ENCODE measurements at regions not wholly inside any gene's neighbourhood (a gene's known extent, or its start where the extent isn't known, plus 50 kb on each side); places are given as distances from the start of the nearest gene placed in this dataset.

GRCh38 chr3:73206030-73206429 is 144.6 kb downstream of the EBLN2 start:
- Mint-ChIP-seq H3K36me3 (no peaks in the 10 kb centered on the region), H3K4me1 (no peaks in the 10 kb centered on the region)

GRCh38 chr3:73207946-73208440 is 146.5 kb downstream of the EBLN2 start:
- Mint-ChIP-seq H3K9me3 (no peaks in the 10 kb centered on the region), H3K4me1 (no peaks in the 10 kb centered on the region), H3K27ac (no peak overlapping the region), H3K4me3 (no peak overlapping the region), H3K36me3 (no peaks in the 10 kb centered on the region), H3K27me3 (peaks cover 6 to 7% of the 10 kb centered on the region in 2 donors)
- 60% methylated on average over 1 of the region's 3 CpGs for WGBS (ENCODE audit: insufficient coverage)
- Histone ChIP-seq H3K27ac (ENCODE audit: low read length) (no peak overlapping the region), H3K27me3 (replicated peaks in 1 of 2; ENCODE audit: control insufficient read depth in 2 of 2, extremely low read depth in 1 of 2, insufficient read depth in 2 of 2, low read length in 1 of 2) (peaks cover 0 to 2% of the 10 kb centered on the region in 2 experiments), H3K9me3 (no peaks in the 10 kb centered on the region), H3K36me3 (ENCODE audit: control insufficient read depth in 2 of 2, extremely low read depth in 1 of 2, insufficient read depth in 1 of 2, low read length in 1 of 2) (no peaks in the 10 kb centered on the region), H3K4me3 (ENCODE audit: control insufficient read depth in 1 of 2, extremely low read depth in 1 of 2, low read length in 1 of 2) (no peak overlapping the region), H3K4me1 (ENCODE audit: control insufficient read depth in 1 of 2, extremely low read depth in 1 of 2, insufficient read depth in 2 of 2, low read length in 2 of 2) (no peaks in the 10 kb centered on the region)
- DNase-seq: no peak
- no peak for ATAC-seq (replicated peaks in 1 of 4)
- CTCF ChIA-PET: no interaction called here
- POLR2A ChIA-PET: no interaction called here

More at GRCh38 chr3:73206030-73206429, 144.6 kb downstream of the EBLN2 start:
- CTCF ChIA-PET: no interaction called here
- peaks cover 0 to 2% of the 10 kb centered on the region in 2 experiments for H3K27me3 ChIP-seq (replicated peaks in 1 of 2; ENCODE audit: control insufficient read depth in 2 of 2, extremely low read depth in 1 of 2, insufficient read depth in 2 of 2, low read length in 1 of 2)
- ATAC-seq (replicated peaks in 1 of 4): no peak
- no peak overlapping the region for H3K4me3 ChIP-seq (ENCODE audit: control insufficient read depth in 1 of 2, extremely low read depth in 1 of 2, low read length in 1 of 2)
- no peak overlapping the region for H3K27ac ChIP-seq (ENCODE audit: low read length)
- H3K27ac Mint-ChIP-seq: no peak overlapping the region
- peaks cover 0 to 9% of the 10 kb centered on the region in 2 donors for H3K27me3 Mint-ChIP-seq
- no peaks in the 10 kb centered on the region for H3K4me1 ChIP-seq (ENCODE audit: control insufficient read depth in 1 of 2, extremely low read depth in 1 of 2, insufficient read depth in 2 of 2, low read length in 2 of 2)
- H3K4me3 Mint-ChIP-seq: no peak overlapping the region
- H3K9me3 Mint-ChIP-seq: no peaks in the 10 kb centered on the region
- no peak for DNase-seq
- no peaks in the 10 kb centered on the region for H3K9me3 ChIP-seq
- no peaks in the 10 kb centered on the region for H3K36me3 ChIP-seq (ENCODE audit: control insufficient read depth in 2 of 2, extremely low read depth in 1 of 2, insufficient read depth in 1 of 2, low read length in 1 of 2)
- WGBS (ENCODE audit: insufficient coverage): no CpG with 5 or more reads among the region's 5 CpGs
- POLR2A ChIA-PET: no interaction called here

GRCh38 chr3:73210759-73211158 is 149.3 kb downstream of the EBLN2 start:
- no peaks in the 10 kb centered on the region for H3K36me3 Mint-ChIP-seq
- Histone ChIP-seq H3K9me3 (no peaks in the 10 kb centered on the region), H3K4me1 (ENCODE audit: control insufficient read depth in 1 of 2, extremely low read depth in 1 of 2, insufficient read depth in 2 of 2, low read length in 2 of 2) (no peaks in the 10 kb centered on the region), H3K27me3 (replicated peaks in 1 of 2; ENCODE audit: control insufficient read depth in 2 of 2, extremely low read depth in 1 of 2, insufficient read depth in 2 of 2, low read length in 1 of 2) (peaks cover 0 to 2% of the 10 kb centered on the region in 2 experiments), H3K36me3 (ENCODE audit: control insufficient read depth in 2 of 2, extremely low read depth in 1 of 2, insufficient read depth in 1 of 2, low read length in 1 of 2) (no peaks in the 10 kb centered on the region), H3K27ac (ENCODE audit: low read length) (no peak overlapping the region), H3K4me3 (ENCODE audit: control insufficient read depth in 1 of 2, extremely low read depth in 1 of 2, low read length in 1 of 2) (no peak overlapping the region)
- 86% methylated on average over 2 of the region's 3 CpGs for WGBS (ENCODE audit: insufficient coverage)
- no peaks in the 10 kb centered on the region for H3K9me3 Mint-ChIP-seq
- CTCF ChIA-PET: no interaction called here
- H3K27ac Mint-ChIP-seq: no peak overlapping the region
- POLR2A ChIA-PET: no interaction called here
- peaks cover 3 to 12% of the 10 kb centered on the region in 2 donors for H3K27me3 Mint-ChIP-seq
- ATAC-seq (replicated peaks in 1 of 4) (no peak), DNase-seq (no peak)
- H3K4me1 Mint-ChIP-seq: no peaks in the 10 kb centered on the region
- H3K4me3 Mint-ChIP-seq: no peak overlapping the region

GRCh38 chr3:73212683-73213082 is 151.2 kb downstream of the EBLN2 start:
- Histone ChIP-seq H3K4me1 (ENCODE audit: control insufficient read depth in 1 of 2, extremely low read depth in 1 of 2, insufficient read depth in 2 of 2, low read length in 2 of 2) (no peaks in the 10 kb centered on the region), H3K27me3 (replicated peaks in 1 of 2; ENCODE audit: control insufficient read depth in 2 of 2, extremely low read depth in 1 of 2, insufficient read depth in 2 of 2, low read length in 1 of 2) (peaks cover 0 to 2% of the 10 kb centered on the region in 2 experiments), H3K27ac (ENCODE audit: low read length) (no peak overlapping the region), H3K36me3 (ENCODE audit: control insufficient read depth in 2 of 2, extremely low read depth in 1 of 2, insufficient read depth in 1 of 2, low read length in 1 of 2) (no peaks in the 10 kb centered on the region), H3K4me3 (ENCODE audit: control insufficient read depth in 1 of 2, extremely low read depth in 1 of 2, low read length in 1 of 2) (no peak overlapping the region), H3K9me3 (no peaks in the 10 kb centered on the region)
- no peak overlapping the region for H3K4me3 Mint-ChIP-seq
- no peaks in the 10 kb centered on the region for H3K9me3 Mint-ChIP-seq
- ChIA-PET POLR2A (no interaction called here), CTCF (no interaction called here)
- H3K27me3 Mint-ChIP-seq: peaks cover 3 to 13% of the 10 kb centered on the region in 2 donors
- no peak overlapping the region for H3K27ac Mint-ChIP-seq
- H3K4me1 Mint-ChIP-seq: no peaks in the 10 kb centered on the region
- no CpG with 5 or more reads among the region's 3 CpGs for WGBS (ENCODE audit: insufficient coverage)
- H3K36me3 Mint-ChIP-seq: no peaks in the 10 kb centered on the region
- ATAC-seq (replicated peaks in 1 of 4): no peak
- no peak for DNase-seq

- Mint-ChIP-seq H3K27me3 (peaks cover 3 to 13% of the 10 kb centered on the region in 2 donors), H3K4me3 (no peak overlapping the region), H3K4me1 (no peaks in the 10 kb centered on the region), H3K27ac (no peak overlapping the region), H3K36me3 (no peaks in the 10 kb centered on the region), H3K9me3 (no peaks in the 10 kb centered on the region)
- Histone ChIP-seq H3K4me3 (ENCODE audit: control insufficient read depth in 1 of 2, extremely low read depth in 1 of 2, low read length in 1 of 2) (no peak overlapping the region), H3K27me3 (replicated peaks in 1 of 2; ENCODE audit: control insufficient read depth in 2 of 2, extremely low read depth in 1 of 2, insufficient read depth in 2 of 2, low read length in 1 of 2) (peaks cover 0 to 2% of the 10 kb centered on the region in 2 experiments), H3K9me3 (no peaks in the 10 kb centered on the region), H3K36me3 (ENCODE audit: control insufficient read depth in 2 of 2, extremely low read depth in 1 of 2, insufficient read depth in 1 of 2, low read length in 1 of 2) (no peaks in the 10 kb centered on the region), H3K27ac (ENCODE audit: low read length) (no peak overlapping the region), H3K4me1 (ENCODE audit: control insufficient read depth in 1 of 2, extremely low read depth in 1 of 2, insufficient read depth in 2 of 2, low read length in 2 of 2) (no peaks in the 10 kb centered on the region)
- no peak for DNase-seq
- ChIA-PET CTCF (no interaction called here), POLR2A (no interaction called here)
- no CpG with 5 or more reads among the region's 1 CpG for WGBS (ENCODE audit: insufficient coverage)
- ATAC-seq (replicated peaks in 1 of 4): no peak
Measured at GRCh38 chr3:73213896-73214295, 152.4 kb downstream of the EBLN2 start.

GRCh38 chr3:73214846-73215245 is 153.4 kb downstream of the EBLN2 start:
- no peaks in the 10 kb centered on the region for H3K4me1 Mint-ChIP-seq
- Histone ChIP-seq H3K36me3 (ENCODE audit: control insufficient read depth in 2 of 2, extremely low read depth in 1 of 2, insufficient read depth in 1 of 2, low read length in 1 of 2) (no peaks in the 10 kb centered on the region), H3K27me3 (replicated peaks in 1 of 2; ENCODE audit: control insufficient read depth in 2 of 2, extremely low read depth in 1 of 2, insufficient read depth in 2 of 2, low read length in 1 of 2) (peaks cover 0 to 2% of the 10 kb centered on the region in 2 experiments), H3K9me3 (no peaks in the 10 kb centered on the region), H3K27ac (ENCODE audit: low read length) (no peak overlapping the region), H3K4me1 (ENCODE audit: control insufficient read depth in 1 of 2, extremely low read depth in 1 of 2, insufficient read depth in 2 of 2, low read length in 2 of 2) (no peaks in the 10 kb centered on the region), H3K4me3 (ENCODE audit: control insufficient read depth in 1 of 2, extremely low read depth in 1 of 2, low read length in 1 of 2) (no peak overlapping the region)
- no peak overlapping the region for H3K4me3 Mint-ChIP-seq
- H3K9me3 Mint-ChIP-seq: no peaks in the 10 kb centered on the region
- no CpG with 5 or more reads among the region's 2 CpGs for WGBS (ENCODE audit: insufficient coverage)
- H3K27ac Mint-ChIP-seq: no peak overlapping the region
- ChIA-PET CTCF (no interaction called here), POLR2A (interaction anchor here in 1 of 2 donors (0.7 kb wide), 1 partner anchor 10 kb away, joined by 4 read pairs; no protein-coding TSS in a partner anchor)
- peaks cover 3 to 13% of the 10 kb centered on the region in 2 donors for H3K27me3 Mint-ChIP-seq
- no peak for ATAC-seq (replicated peaks in 1 of 4)
- DNase-seq: no peak
- H3K36me3 Mint-ChIP-seq: no peaks in the 10 kb centered on the region

GRCh38 chr3:73215281-73215680 is 153.8 kb downstream of the EBLN2 start:
- Histone ChIP-seq H3K4me3 (ENCODE audit: control insufficient read depth in 1 of 2, extremely low read depth in 1 of 2, low read length in 1 of 2) (no peak overlapping the region), H3K36me3 (ENCODE audit: control insufficient read depth in 2 of 2, extremely low read depth in 1 of 2, insufficient read depth in 1 of 2, low read length in 1 of 2) (no peaks in the 10 kb centered on the region), H3K27ac (ENCODE audit: low read length) (no peak overlapping the region), H3K27me3 (replicated peaks in 1 of 2; ENCODE audit: control insufficient read depth in 2 of 2, extremely low read depth in 1 of 2, insufficient read depth in 2 of 2, low read length in 1 of 2) (peaks cover 0 to 2% of the 10 kb centered on the region in 2 experiments), H3K4me1 (ENCODE audit: control insufficient read depth in 1 of 2, extremely low read depth in 1 of 2, insufficient read depth in 2 of 2, low read length in 2 of 2) (no peaks in the 10 kb centered on the region), H3K9me3 (no peaks in the 10 kb centered on the region)
- no peak overlapping the region for H3K27ac Mint-ChIP-seq
- ChIA-PET POLR2A (no interaction called here), CTCF (no interaction called here)
- no peak overlapping the region for H3K4me3 Mint-ChIP-seq
- H3K4me1 Mint-ChIP-seq: no peaks in the 10 kb centered on the region
- H3K9me3 Mint-ChIP-seq: no peaks in the 10 kb centered on the region
- H3K27me3 Mint-ChIP-seq: peaks cover 3 to 13% of the 10 kb centered on the region in 2 donors
- WGBS (ENCODE audit: insufficient coverage): no CpG with 5 or more reads among the region's 1 CpG
- no peak for DNase-seq
- no peaks in the 10 kb centered on the region for H3K36me3 Mint-ChIP-seq
- no peak for ATAC-seq (replicated peaks in 1 of 4)

Data from T-cell (primary cell).